ENCODE measurements at regions not wholly inside any gene's neighbourhood (a gene's known extent, or its start where the extent isn't known, plus 50 kb on each side); places are given as distances from the start of the nearest gene placed in this dataset.

DNA sequence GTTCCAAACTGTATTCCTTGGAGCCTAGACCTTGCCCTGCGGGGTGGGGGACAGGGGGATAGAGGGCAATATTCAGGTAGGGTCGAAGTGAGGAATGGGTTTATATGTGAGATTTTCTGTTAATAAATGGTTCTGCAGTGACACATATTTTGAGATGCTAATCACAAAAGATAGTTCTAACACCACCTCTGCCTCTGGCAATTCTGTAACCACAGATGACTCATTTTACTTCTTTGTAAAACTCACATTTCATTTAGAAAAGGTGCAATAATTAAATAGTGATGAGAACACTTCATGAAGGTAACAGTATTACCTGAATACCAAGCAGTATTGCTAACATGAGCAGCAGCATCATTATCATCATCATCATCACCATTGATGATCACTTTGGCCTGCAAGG, 306.6 kb downstream of the SUCLG1 start:
- H3K36me3 ChIP-seq = no peaks in the 10 kb centered on the region
- no peaks in the 10 kb centered on the region for H3K9me3 ChIP-seq (replicated peaks)
- H3K27me3 ChIP-seq (ENCODE audit: low read depth) = no peaks in the 10 kb centered on the region
- no peak for DNase-seq
- no peaks in the 10 kb centered on the region for H3K4me1 ChIP-seq
- intact Hi-C loops (cut with micrococcal nuclease) = no loop called here
- TF ChIP-seq, protein P1, sequence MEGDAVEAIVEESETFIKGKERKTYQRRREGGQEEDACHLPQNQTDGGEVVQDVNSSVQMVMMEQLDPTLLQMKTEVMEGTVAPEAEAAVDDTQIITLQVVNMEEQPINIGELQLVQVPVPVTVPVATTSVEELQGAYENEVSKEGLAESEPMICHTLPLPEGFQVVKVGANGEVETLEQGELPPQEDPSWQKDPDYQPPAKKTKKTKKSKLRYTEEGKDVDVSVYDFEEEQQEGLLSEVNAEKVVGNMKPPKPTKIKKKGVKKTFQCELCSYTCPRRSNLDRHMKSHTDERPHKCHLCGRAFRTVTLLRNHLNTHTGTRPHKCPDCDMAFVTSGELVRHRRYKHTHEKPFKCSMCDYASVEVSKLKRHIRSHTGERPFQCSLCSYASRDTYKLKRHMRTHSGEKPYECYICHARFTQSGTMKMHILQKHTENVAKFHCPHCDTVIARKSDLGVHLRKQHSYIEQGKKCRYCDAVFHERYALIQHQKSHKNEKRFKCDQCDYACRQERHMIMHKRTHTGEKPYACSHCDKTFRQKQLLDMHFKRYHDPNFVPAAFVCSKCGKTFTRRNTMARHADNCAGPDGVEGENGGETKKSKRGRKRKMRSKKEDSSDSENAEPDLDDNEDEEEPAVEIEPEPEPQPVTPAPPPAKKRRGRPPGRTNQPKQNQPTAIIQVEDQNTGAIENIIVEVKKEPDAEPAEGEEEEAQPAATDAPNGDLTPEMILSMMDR (IDR thresholded peaks at IDR 0.05; ENCODE audit: borderline replicate concordance) = no peak
- no peak overlapping the region for H3K27ac ChIP-seq (replicated peaks)
- H3K4me3 ChIP-seq = no peak overlapping the region

DNA sequence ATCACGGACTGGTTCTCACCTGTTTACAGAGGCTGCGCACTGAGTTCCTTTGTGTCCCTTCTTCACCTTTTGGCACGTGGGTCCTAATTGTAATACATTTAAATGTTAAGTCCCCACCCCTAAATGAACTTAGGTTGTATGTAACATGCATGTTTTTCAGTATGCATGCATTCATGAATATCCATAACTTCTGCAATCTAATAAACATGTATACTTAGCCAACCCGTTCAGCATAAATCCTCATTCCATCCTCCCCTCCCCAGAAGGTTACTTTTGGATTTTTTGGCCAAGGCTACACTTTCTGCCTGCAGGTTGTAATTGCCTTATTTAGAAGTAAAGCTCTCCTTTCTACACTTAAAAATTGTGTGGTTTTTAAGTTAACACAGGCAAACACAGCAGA, 314.7 kb downstream of the SUCLG1 start:
- H3K27me3 ChIP-seq (ENCODE audit: low read depth) = no peaks in the 10 kb centered on the region
- no peaks in the 10 kb centered on the region for H3K4me1 ChIP-seq
- TF ChIP-seq, protein P1 (IDR thresholded peaks at IDR 0.05; ENCODE audit: borderline replicate concordance) = no peak
- H3K9me3 ChIP-seq (replicated peaks) = no peaks in the 10 kb centered on the region
- H3K36me3 ChIP-seq = no peaks in the 10 kb centered on the region
- DNase-seq = no peak
- no peak overlapping the region for H3K4me3 ChIP-seq
- intact Hi-C loops (cut with micrococcal nuclease) = no loop called here
- H3K27ac ChIP-seq (replicated peaks) = no peak overlapping the region

DNA sequence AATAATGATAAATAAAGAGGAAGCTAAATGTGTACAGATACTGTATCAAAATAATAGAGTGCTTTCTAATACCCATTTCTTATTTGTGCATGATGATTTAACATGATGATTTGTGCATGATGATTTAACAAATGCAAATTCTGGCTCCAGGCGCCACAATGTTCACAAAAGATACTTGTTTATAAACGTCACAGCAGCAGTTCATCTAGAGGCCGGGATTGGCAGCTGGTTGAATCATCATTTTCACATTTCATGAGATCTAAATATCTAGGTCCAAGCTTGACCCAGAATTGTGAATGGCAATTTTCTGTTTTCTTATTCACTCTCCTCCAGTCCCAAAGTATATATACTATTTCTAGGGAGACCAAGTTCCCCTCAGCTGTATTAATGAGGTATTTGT, 322.0 kb downstream of the SUCLG1 start:
- Histone ChIP-seq H3K36me3 (no peaks in the 10 kb centered on the region), H3K9me3 (replicated peaks) (no peaks in the 10 kb centered on the region), H3K4me1 (no peaks in the 10 kb centered on the region), H3K27ac (replicated peaks) (no peak overlapping the region), H3K4me3 (no peak overlapping the region), H3K27me3 (ENCODE audit: low read depth) (no peaks in the 10 kb centered on the region)
- intact Hi-C loops (cut with micrococcal nuclease) = no loop called here
- TF ChIP-seq, protein P1 (IDR thresholded peaks at IDR 0.05; ENCODE audit: borderline replicate concordance) = no peak
- DNase-seq = no peak

DNA sequence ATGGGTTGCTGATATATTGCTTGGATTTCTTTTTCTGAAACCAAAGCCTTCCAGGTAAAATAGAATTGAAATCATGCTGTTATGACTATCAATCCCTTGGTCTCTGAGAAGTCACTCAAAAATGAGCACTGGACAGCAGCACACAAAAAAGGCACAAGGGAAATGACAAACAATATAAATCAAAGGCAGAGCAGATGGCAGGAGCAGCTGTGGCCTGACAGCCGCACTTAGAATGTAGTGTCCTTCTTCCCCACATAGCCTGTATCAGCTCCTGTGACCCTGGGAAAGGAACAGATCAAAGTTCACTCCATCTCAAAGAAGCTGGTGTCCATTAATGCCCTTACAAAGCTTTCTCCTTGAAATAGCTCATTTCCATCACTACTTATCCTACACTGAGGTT, 326.7 kb downstream of the SUCLG1 start:
- Histone ChIP-seq H3K4me3 (no peak overlapping the region), H3K27ac (replicated peaks) (no peak overlapping the region), H3K27me3 (ENCODE audit: low read depth) (no peaks in the 10 kb centered on the region), H3K9me3 (replicated peaks) (no peaks in the 10 kb centered on the region), H3K36me3 (no peaks in the 10 kb centered on the region), H3K4me1 (no peaks in the 10 kb centered on the region)
- intact Hi-C loops (cut with micrococcal nuclease) = no loop called here
- DNase-seq = no peak
- TF ChIP-seq, protein P1 (IDR thresholded peaks at IDR 0.05; ENCODE audit: borderline replicate concordance) = no peak

DNA sequence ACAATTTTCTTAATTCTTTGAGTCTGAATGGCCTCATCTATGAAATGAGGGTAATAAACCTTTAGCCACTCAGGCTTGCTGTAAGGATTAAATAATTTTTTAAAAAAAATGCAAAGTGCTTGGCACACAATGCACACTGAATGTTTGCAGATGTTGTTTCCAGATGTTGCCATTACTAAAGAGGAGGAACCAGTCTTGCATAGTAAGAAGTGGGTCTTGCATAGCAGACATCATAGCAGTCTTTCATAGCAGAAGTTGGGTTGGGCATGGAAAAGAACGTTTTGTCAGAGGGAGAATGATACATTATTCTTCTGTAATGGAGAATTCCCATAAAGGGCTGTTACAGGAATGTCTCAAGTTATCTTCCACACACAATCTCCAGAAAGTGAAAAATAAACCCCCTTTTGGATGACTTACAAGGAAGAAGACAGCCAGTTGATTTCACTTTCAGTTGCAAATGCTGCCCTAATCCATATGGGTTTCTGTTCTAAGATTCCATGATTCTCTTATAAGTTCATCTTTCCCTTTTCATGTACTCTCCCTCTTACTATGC, 327.7 kb downstream of the SUCLG1 start:
- H3K27me3 ChIP-seq (ENCODE audit: low read depth) = no peaks in the 10 kb centered on the region
- H3K4me3 ChIP-seq = no peak overlapping the region
- intact Hi-C loops (cut with micrococcal nuclease) = no loop called here
- H3K4me1 ChIP-seq = no peaks in the 10 kb centered on the region
- no peaks in the 10 kb centered on the region for H3K9me3 ChIP-seq (replicated peaks)
- no peak for DNase-seq
- H3K27ac ChIP-seq (replicated peaks) = no peak overlapping the region
- TF ChIP-seq, protein P1 (IDR thresholded peaks at IDR 0.05; ENCODE audit: borderline replicate concordance) = no peak
- no peaks in the 10 kb centered on the region for H3K36me3 ChIP-seq

Measured in left ventricle myocardium inferior (tissue), 1 donor.